ENCODE measurements at regions not wholly inside any gene's neighbourhood (a gene's known extent, or its start where the extent isn't known, plus 50 kb on each side); places are given as distances from the start of the nearest gene placed in this dataset.

GRCh38 chrX:115494161-115494560 is 66.8 kb upstream of the PLS3 start:
- no peak for ATAC-seq

GRCh38 chrX:115499112-115499805 is 61.7 kb upstream of the PLS3 start:
- Histone ChIP-seq H3K4me3 (no peak overlapping the region), H3K36me3 (ENCODE audit: low read depth) (no peaks in the 10 kb centered on the region), H3K9me3 (no peaks in the 10 kb centered on the region), H3K4me1 (ENCODE audit: low read depth) (no peaks in the 10 kb centered on the region)
- intact Hi-C loops (cut with DNase I, micrococcal nuclease): no loop called here
- DNase-seq (no peak), ATAC-seq (no peak)
- no peak for TF ChIP-seq CTCF (IDR thresholded peaks at IDR 0.05)

More at GRCh38 chrX:115494161-115494560, 66.8 kb upstream of the PLS3 start:
- H3K9me3 ChIP-seq: no peaks in the 10 kb centered on the region
- no peak for DNase-seq
- no peaks in the 10 kb centered on the region for H3K4me1 ChIP-seq (ENCODE audit: low read depth)
- intact Hi-C loops (cut with DNase I, micrococcal nuclease): no loop called here
- no peak for TF ChIP-seq CTCF (IDR thresholded peaks at IDR 0.05)
- H3K4me3 ChIP-seq: no peak overlapping the region
- no peaks in the 10 kb centered on the region for H3K36me3 ChIP-seq (ENCODE audit: low read depth)

GRCh38 chrX:115503099-115503498 is 57.9 kb upstream of the PLS3 start:
- no peak for DNase-seq
- Histone ChIP-seq H3K36me3 (ENCODE audit: low read depth) (no peaks in the 10 kb centered on the region), H3K9me3 (no peaks in the 10 kb centered on the region), H3K4me1 (ENCODE audit: low read depth) (no peaks in the 10 kb centered on the region), H3K4me3 (no peak overlapping the region)
- intact Hi-C loops (cut with DNase I, micrococcal nuclease): no loop called here
- no peak for TF ChIP-seq CTCF (IDR thresholded peaks at IDR 0.05)
- no peak for ATAC-seq

GRCh38 chrX:115504167-115504566 is 56.8 kb upstream of the PLS3 start:
- DNase-seq (no peak), ATAC-seq (no peak)
- Histone ChIP-seq H3K4me3 (no peak overlapping the region), H3K4me1 (ENCODE audit: low read depth) (no peaks in the 10 kb centered on the region), H3K9me3 (no peaks in the 10 kb centered on the region), H3K36me3 (ENCODE audit: low read depth) (no peaks in the 10 kb centered on the region)
- TF ChIP-seq CTCF (IDR thresholded peaks at IDR 0.05): no peak
- intact Hi-C loops (cut with DNase I, micrococcal nuclease): no loop called here

Measured in mucosa of descending colon (tissue), 3 donors.